ENCODE measurements at regions not wholly inside any gene's neighbourhood (a gene's known extent, or its start where the extent isn't known, plus 50 kb on each side); places are given as distances from the start of the nearest gene placed in this dataset.

DNA sequence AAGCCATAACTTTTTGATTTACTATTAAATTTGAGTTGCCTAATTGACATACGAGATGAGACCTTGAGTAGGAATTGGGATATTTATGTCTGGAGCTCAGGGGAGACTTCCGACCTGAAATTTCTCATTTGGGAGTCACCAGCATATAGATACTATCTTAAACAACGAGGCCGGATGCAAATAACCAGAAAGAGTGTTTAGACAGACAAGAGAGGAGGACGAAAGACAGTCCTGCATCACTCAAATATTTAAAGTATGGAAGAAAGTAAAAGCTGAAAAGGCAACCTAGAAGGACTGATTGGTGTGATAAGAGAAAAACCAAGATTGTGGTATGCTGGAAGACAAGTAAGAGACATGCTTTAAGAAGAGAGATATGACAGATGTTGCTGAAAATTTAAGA lies 675.0 kb upstream of the NUDT12 start:
- TF ChIP-seq CTCF (IDR thresholded peaks at IDR 0.05 in 4 of 5, conservative IDR thresholded peaks at IDR 0.05 in 1 of 5) (no peak), POLR2A (IDR thresholded peaks at IDR 0.05) (no peak)
